GM19468 (cell line): ENCODE measurements at regions not wholly inside any gene's neighbourhood (a gene's known extent, or its start where the extent isn't known, plus 50 kb on each side); places are given as distances from the start of the nearest gene placed in this dataset.
"Not testable (repeated sequence)": the region's sequence is repeated elsewhere in the genome, so short reads cannot be mapped to it uniquely, and the experiment has no call there.

ENCODE experiments used
- ATAC-seq: cut with Tn5 transposase; IDR thresholded peaks from one replicate; pipeline ENCODE4 v1.9.1; 2021; ENCODE audit warnings: mild to moderate bottlenecking, moderate library complexity, moderate number of reproducible peaks; ENCODE audit not compliant: unreplicated experiment; ENCODE audit errors: extremely low read depth

- no peak for ATAC-seq
Measured at GRCh38 chrX:35382966-35383365, 415.2 kb upstream of the MAGEB16 start.

GRCh38 chrX:35392232-35392631 lies 405.9 kb upstream of the MAGEB16 start:
- no peak for ATAC-seq

GRCh38 chrX:35406386-35406785 lies 391.8 kb upstream of the MAGEB16 start:
- ATAC-seq: no peak

- ATAC-seq: no peak
Measured at GRCh38 chrX:35416782-35417181, 381.4 kb upstream of the MAGEB16 start.

- ATAC-seq: no peak
Measured at GRCh38 chrX:35432056-35432455, 366.1 kb upstream of the MAGEB16 start.

GRCh38 chrX:35439034-35439660 lies 359.0 kb upstream of the MAGEB16 start:
- ATAC-seq: no peak

GRCh38 chrX:35439692-35440091 lies 358.4 kb upstream of the MAGEB16 start:
- no peak for ATAC-seq

- ATAC-seq: no peak
Measured at GRCh38 chrX:35442421-35442820, 355.7 kb upstream of the MAGEB16 start.

- peak; percentile 41 for ATAC-seq
Measured at GRCh38 chrX:35443091-35443582, 355.0 kb upstream of the MAGEB16 start.

GRCh38 chrX:35444671-35445355 lies 353.3 kb upstream of the MAGEB16 start:
- no peak for ATAC-seq

- ATAC-seq: no peak
Measured at GRCh38 chrX:35445912-35446311, 352.2 kb upstream of the MAGEB16 start.

- no peak for ATAC-seq
Measured at GRCh38 chrX:35456891-35457290, 341.3 kb upstream of the MAGEB16 start.

GRCh38 chrX:35458142-35458541 lies 340.0 kb upstream of the MAGEB16 start:
- no peak for ATAC-seq

GRCh38 chrX:35461164-35461563 lies 337.0 kb upstream of the MAGEB16 start:
- ATAC-seq: no peak

GRCh38 chrX:35496671-35497070 lies 301.5 kb upstream of the MAGEB16 start:
- ATAC-seq: not testable (repeated sequence)

- ATAC-seq: not testable (repeated sequence)
Measured at GRCh38 chrX:35497453-35497852, 300.7 kb upstream of the MAGEB16 start.

GRCh38 chrX:35499071-35499862 lies 298.9 kb upstream of the MAGEB16 start:
- no peak for ATAC-seq

GRCh38 chrX:35507701-35508100 lies 290.4 kb upstream of the MAGEB16 start:
- no peak for ATAC-seq

- ATAC-seq: not testable (repeated sequence)
Measured at GRCh38 chrX:35548003-35548402, 250.1 kb upstream of the MAGEB16 start.

GRCh38 chrX:35557916-35558315 lies 240.2 kb upstream of the MAGEB16 start:
- no peak for ATAC-seq

- ATAC-seq: no peak
Measured at GRCh38 chrX:35561985-35562384, 236.2 kb upstream of the MAGEB16 start.
